HG03354 (cell line): ENCODE measurements at regions not wholly inside any gene's neighbourhood (a gene's known extent, or its start where the extent isn't known, plus 50 kb on each side); places are given as distances from the start of the nearest gene placed in this dataset.
"Not testable (repeated sequence)": the region's sequence is repeated elsewhere in the genome, so short reads cannot be mapped to it uniquely, and the experiment has no call there.

Experiments used
- ATAC-seq: cut with Tn5 transposase; IDR thresholded peaks from one replicate; pipeline ENCODE4 v1.9.1; 2021; ENCODE audit warnings: mild to moderate bottlenecking; ENCODE audit not compliant: unreplicated experiment, poor library complexity, severe bottlenecking

GRCh38 chr11:19631712-19632498 is 80.7 kb upstream of the NAV2 start:
- ATAC-seq = no peak

DNA sequence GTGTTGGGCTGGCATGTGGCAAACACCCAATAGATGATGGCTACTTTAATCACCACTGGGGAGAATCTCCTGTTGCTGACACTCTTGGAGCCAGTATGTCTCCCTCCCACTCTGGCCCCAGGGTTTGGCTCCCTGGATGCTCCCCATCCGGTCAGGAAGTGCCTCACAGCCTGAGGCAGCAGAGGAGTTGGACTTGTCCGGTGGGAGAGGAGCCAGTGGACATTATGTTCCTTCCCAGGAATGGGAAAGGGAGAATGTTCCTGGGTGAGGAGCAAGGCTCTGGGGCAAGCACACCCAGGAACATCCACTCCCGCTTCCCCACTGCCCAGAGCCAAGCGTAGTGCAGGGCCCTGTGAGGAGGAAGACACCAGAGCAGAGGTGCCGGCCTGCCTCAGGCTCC is 84.6 kb upstream of the NAV2 start:
- no peak for ATAC-seq

- ATAC-seq = no peak
Measured at GRCh38 chr11:19627566-19627965, 85.1 kb upstream of the NAV2 start.

GRCh38 chr11:19625438-19625837 is 87.2 kb upstream of the NAV2 start:
- ATAC-seq = no peak

- ATAC-seq = no peak
Measured at GRCh38 chr11:19617696-19618523, 94.7 kb upstream of the NAV2 start.

- no peak for ATAC-seq
Measured at GRCh38 chr11:19615341-19616183, 97.1 kb upstream of the NAV2 start.

DNA sequence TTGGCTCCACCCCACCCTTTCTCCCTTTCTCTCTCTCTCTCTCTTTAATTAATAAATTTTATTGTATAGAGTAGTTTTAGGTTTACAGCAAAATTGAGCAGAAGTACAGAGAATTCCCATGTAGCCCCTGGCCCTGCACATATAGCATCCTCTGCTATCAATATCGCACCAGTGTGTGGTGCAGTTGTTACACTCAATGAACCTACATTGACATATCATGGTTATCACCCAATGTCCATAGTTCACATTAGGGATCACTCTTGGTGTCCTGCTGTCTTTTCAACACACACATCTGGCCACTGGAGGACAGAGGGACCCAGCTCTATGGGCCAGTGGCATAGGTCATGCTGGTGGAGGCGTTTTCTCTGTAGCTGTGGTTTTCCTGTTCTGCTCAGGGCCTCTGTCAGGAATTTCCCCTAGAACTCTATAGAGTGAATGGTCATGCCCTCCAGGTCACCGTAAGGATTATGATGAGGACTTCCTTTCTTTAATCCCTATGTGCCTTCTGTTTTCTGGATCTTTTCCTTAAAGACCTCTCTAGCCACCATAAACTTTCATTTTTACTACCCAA is 98.2 kb upstream of the NAV2 start:
- ATAC-seq = no peak

GRCh38 chr11:19612025-19612424 is 100.6 kb upstream of the NAV2 start:
- ATAC-seq = not testable (repeated sequence)

GRCh38 chr11:19607656-19608360 is 104.8 kb upstream of the NAV2 start:
- no peak for ATAC-seq

GRCh38 chr11:19606856-19607655 is 105.6 kb upstream of the NAV2 start:
- ATAC-seq = no peak

- ATAC-seq = no peak
Measured at GRCh38 chr11:19605520-19606371, 106.9 kb upstream of the NAV2 start.

DNA sequence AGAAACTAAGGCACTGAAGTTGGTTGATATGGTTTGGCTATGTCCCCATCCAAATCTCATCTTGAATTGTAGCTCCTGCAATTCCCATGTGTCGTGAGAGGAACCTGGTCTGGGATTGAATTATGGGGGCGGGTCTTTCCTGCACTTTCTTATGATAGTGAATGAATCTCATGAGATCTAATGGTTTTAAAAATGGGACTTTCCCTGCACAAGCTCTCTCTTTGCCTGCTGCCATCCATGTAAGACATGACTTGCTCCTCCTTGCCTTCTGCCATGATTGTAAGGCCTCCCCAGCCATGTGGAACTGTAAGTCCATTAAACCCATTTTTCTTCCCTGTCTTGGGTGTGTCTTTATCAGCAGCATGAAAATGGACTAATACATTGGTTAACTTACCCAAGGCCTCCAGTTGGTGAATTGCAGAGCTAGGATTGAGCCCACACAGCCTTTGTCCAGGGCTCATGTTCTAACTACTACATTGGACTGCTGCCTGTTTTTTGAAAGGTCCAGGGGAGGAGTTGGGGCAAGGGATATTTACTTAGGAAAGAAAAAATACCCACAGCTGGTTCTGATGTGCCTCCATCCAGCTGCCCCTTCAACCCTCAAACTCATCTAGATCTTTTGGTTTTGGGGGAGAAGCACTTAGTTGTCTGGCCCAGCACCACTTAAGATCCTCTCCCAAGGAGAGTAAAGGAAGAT is 107.8 kb upstream of the NAV2 start:
- ATAC-seq = no peak

DNA sequence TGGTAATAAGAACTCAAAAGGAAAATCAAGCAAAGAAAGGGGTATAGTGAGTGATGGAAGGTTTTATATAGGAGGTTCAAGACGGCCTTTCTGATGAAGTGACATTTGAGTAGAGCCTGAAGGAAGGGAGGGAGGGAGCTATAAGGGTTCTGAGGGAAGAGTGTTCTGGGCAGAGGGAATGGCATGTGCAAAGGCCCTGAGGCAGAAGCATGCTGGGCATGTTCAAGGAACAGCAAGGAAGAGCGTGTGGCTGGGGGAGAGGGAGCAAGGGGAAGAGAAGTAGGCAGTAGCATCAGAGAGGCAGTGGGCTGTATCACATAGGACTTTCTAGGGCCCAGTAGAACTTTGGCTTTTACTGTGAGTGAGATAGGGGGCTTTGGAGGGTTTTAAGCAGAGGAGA is 108.9 kb upstream of the NAV2 start:
- no peak for ATAC-seq

- ATAC-seq = no peak
Measured at GRCh38 chr11:19602891-19603290, 109.7 kb upstream of the NAV2 start.

DNA sequence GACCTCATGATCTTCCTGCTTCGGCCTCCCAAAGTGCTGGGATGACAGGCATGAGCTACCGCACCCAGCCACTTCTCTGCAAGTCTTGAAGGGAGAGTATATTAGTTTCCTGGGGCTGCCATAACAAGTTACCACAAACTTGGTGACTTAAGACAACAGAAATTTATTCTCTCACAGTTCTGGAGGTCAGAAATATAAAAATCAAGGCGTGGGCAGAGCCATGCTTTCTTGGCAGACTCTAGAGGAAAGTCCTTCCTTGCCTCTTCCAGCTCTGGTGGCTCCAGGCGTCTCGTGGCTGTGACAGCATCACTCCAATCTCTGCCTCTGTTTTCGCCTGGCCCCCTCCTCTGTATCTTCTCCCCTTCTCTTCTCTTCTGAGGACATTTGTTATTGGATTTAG is 110.2 kb upstream of the NAV2 start:
- ATAC-seq = no peak

GRCh38 chr11:19601235-19601634 is 111.4 kb upstream of the NAV2 start:
- no peak for ATAC-seq

DNA sequence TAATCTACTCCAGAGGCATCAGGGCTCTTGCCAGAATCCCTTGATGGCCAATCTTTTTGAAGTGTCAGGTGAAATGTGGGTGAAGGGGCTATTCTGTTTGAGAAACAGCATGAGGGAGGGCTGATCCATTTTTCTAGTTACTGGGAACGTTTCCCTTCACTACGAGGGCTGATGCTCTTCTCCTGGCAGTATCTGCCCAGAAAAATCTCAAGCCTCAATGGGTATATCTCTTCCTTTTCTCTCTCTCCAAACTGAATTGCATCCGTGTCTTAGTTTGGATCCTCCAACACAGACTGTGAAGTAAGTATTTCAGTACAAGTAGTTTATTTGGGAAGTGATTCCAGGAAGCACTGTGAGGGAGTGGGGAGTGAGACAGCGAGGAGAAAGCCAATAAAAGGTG is 113.0 kb upstream of the NAV2 start:
- ATAC-seq = no peak
